Thoracic aorta (tissue), 2 donors: ENCODE measurements at regions not wholly inside any gene's neighbourhood (a gene's known extent, or its start where the extent isn't known, plus 50 kb on each side); places are given as distances from the start of the nearest gene placed in this dataset.

Source experiments
- ATAC-seq: fragments of 150-250 bp; one replicate; pipeline ENCODE4 v1.8.0; 2017; ENCODE audit warnings: low read depth; ENCODE audit not compliant: insufficient number of reproducible peaks, low FRiP score
- DNase-seq: peaks from one replicate; pipeline ENCODE4 v3.0.0-alpha.2; 2020; ENCODE audit warnings: low spot score
- H3K27ac ChIP-seq, 2 donors: fragments of 200-600 bp; sonication (generic); 1 replicate in 1 of 2; 2 replicates in 1 of 2; pipeline ENCODE4 v1.5.1; 2016; ENCODE audit warnings: mild to moderate bottlenecking in 2 of 2, moderate library complexity in 2 of 2
- H3K27me3 ChIP-seq: fragments of 200-600 bp; sonication (generic); replicated peaks from 2 replicates; pipeline ENCODE4 v1.6.0; 2016; ENCODE audit warnings: mild to moderate bottlenecking; ENCODE audit not compliant: insufficient read depth
- H3K36me3 ChIP-seq: fragments of 200-600 bp; sonication (generic); one replicate; pipeline ENCODE4 v1.5.1; 2016
- H3K4me1 ChIP-seq, 2 donors: fragments of 200-600 bp; sonication (generic); 1 replicate in 1 of 2; 2 replicates in 1 of 2; pipeline versions ENCODE4 v1.5.1 to v1.6.0; 2016; ENCODE audit warnings: low read depth in 2 of 2, mild to moderate bottlenecking in 1 of 2; ENCODE audit not compliant: control insufficient read depth in 1 of 2
- H3K4me3 ChIP-seq: fragments of 200-600 bp; sonication (generic); 2 replicates; pipeline ENCODE4 v1.5.1; 2016; ENCODE audit warnings: mild to moderate bottlenecking
- H3K9me3 ChIP-seq: fragments of 200-600 bp; sonication (generic); 2 replicates; pipeline ENCODE4 v1.5.1; 2016
- CTCF ChIP-seq: fragments of 200-600 bp; sonication (generic); IDR thresholded peaks from one replicate; pipeline ENCODE4 v1.5.1; 2019; ENCODE audit warnings: antibody characterized with exemption

GRCh38 chr7:49172639-49173038 lies 248.3 kb downstream of the CDC14C start:
- no peak for TF ChIP-seq CTCF
- DNase-seq (no peak), ATAC-seq (no peak)
- Histone ChIP-seq H3K36me3 (no peaks in the 10 kb centered on the region), H3K4me1 (no peaks in the 10 kb centered on the region), H3K27me3 (no peaks in the 10 kb centered on the region), H3K9me3 (no peaks in the 10 kb centered on the region), H3K4me3 (no peak overlapping the region), H3K27ac (no peak overlapping the region)

- H3K9me3 ChIP-seq, result no peaks in the 10 kb centered on the region
- no peaks in the 10 kb centered on the region for H3K36me3 ChIP-seq
- H3K4me3 ChIP-seq, result no peak overlapping the region
- DNase-seq (no peak), ATAC-seq (no peak)
- no peak overlapping the region for H3K27ac ChIP-seq
- no peaks in the 10 kb centered on the region for H3K27me3 ChIP-seq
- H3K4me1 ChIP-seq, result no peaks in the 10 kb centered on the region
- no peak for TF ChIP-seq CTCF
Observed at GRCh38 chr7:49174396-49174795, 250.0 kb downstream of the CDC14C start.

DNA sequence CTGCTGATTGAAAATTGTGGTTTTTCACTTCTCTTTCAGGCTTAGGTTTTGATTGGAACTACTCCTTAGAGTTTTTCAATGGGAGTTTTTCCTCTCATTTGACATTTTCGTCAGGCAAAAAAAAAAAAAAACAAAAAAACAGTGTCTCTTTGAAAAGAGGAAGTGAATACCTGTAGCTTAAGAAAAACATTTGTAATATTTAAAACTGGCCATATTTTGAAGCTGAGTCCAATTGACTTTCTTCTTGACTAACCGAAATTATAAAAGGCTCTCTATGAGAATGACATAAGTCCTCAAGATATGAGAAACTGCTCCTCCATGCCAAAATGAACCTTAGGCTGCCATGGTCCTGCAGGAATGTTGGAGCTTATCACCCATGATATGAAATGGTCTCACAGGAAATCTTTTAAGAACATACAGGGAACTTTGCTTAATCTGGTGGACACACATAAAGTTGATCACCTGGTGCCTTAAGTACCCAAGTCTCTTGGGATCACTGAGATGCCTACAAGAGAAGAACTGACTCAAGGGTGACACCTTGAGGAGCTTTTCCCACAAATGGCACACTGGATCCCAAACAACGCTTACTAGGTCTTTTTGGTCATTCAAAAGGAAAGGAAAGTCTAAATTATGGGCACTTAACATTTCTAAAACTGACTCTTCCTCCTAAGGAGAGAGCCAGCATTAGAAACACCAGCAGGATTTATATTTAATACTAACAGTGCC lies 263.4 kb downstream of the CDC14C start:
- Histone ChIP-seq H3K4me1 (no peaks in the 10 kb centered on the region), H3K27ac (no peak overlapping the region), H3K4me3 (no peak overlapping the region), H3K9me3 (no peaks in the 10 kb centered on the region), H3K27me3 (no peaks in the 10 kb centered on the region), H3K36me3 (no peaks in the 10 kb centered on the region)
- DNase-seq (no peak), ATAC-seq (no peak)
- TF ChIP-seq CTCF, result no peak

- no peak for TF ChIP-seq CTCF
- no peaks in the 10 kb centered on the region for H3K9me3 ChIP-seq
- DNase-seq (no peak), ATAC-seq (no peak)
- H3K27me3 ChIP-seq, result no peaks in the 10 kb centered on the region
- H3K36me3 ChIP-seq, result no peaks in the 10 kb centered on the region
- no peak overlapping the region for H3K4me3 ChIP-seq
- no peaks in the 10 kb centered on the region for H3K4me1 ChIP-seq
- no peak overlapping the region for H3K27ac ChIP-seq
Observed at GRCh38 chr7:49228426-49229098, 304.2 kb downstream of the CDC14C start.

DNA sequence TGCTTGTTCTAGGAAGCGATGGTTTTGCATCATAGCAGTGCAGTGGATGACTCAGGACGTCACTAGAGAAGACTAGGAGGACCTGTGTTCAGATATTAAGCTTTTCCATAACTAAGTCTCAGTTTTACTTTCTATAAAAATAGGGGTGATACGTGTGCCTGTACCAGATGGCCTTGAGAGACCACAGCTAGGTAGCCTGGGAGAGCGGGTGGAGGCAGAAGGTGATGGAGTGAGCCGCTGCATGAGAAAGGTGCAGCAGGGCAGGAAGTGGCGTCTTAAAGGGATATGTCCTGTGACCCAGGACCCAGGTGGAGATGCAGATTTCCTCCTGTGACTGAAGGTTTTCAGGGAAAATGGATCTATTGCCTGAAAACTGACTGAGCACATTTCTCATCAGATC lies 304.9 kb downstream of the CDC14C start:
- Histone ChIP-seq H3K9me3 (no peaks in the 10 kb centered on the region), H3K4me1 (no peaks in the 10 kb centered on the region), H3K27me3 (no peaks in the 10 kb centered on the region), H3K27ac (no peak overlapping the region), H3K4me3 (no peak overlapping the region), H3K36me3 (no peaks in the 10 kb centered on the region)
- TF ChIP-seq CTCF, result no peak
- DNase-seq (no peak), ATAC-seq (no peak)
